Transverse colon (tissue), 4 donors: ENCODE measurements at regions not wholly inside any gene's neighbourhood (a gene's known extent, or its start where the extent isn't known, plus 50 kb on each side); places are given as distances from the start of the nearest gene placed in this dataset.
"Not testable (repeated sequence)": the region's sequence is repeated elsewhere in the genome, so short reads cannot be mapped to it uniquely, and the experiment has no call there.

Experiments used
- DNase-seq: peaks from one replicate; pipeline ENCODE4 v3.0.0-alpha.2; 2019
- H3K27ac ChIP-seq, 4 donors: fragments of 200-600 bp; sonication (generic); 2 replicates each; pipeline ENCODE4 v1.5.1; 2016 to 2018; ENCODE audit warnings: inconsistent platforms in 4 of 4
- H3K27me3 ChIP-seq: fragments of 200-600 bp; sonication (generic); 2 replicates; pipeline ENCODE4 v1.5.1; 2017; ENCODE audit warnings: inconsistent platforms
- H3K36me3 ChIP-seq, 4 donors: fragments of 200-600 bp; sonication (generic); 2 replicates each; pipeline ENCODE4 v1.5.1; 2017 to 2019; ENCODE audit warnings: inconsistent platforms in 4 of 4
- H3K4me1 ChIP-seq, 4 donors: fragments of 200-600 bp; sonication (generic); 2 replicates each; pipeline ENCODE4 v1.5.1; 2017 to 2020; ENCODE audit warnings: inconsistent platforms in 4 of 4
- H3K4me3 ChIP-seq, 4 donors: fragments of 200-600 bp; sonication (generic); 1 replicate in 1 of 4; 2 replicates in 3 of 4; pipeline versions ENCODE4 v1.5.1 to v1.6.1; 2017 to 2019; ENCODE audit warnings: inconsistent platforms in 4 of 4
- H3K9me3 ChIP-seq, 2 donors: fragments of 200-600 bp; sonication (generic); 2 replicates each; pipeline ENCODE4 v1.5.1; 2017 to 2019; ENCODE audit warnings: inconsistent platforms in 2 of 2
- CTCF ChIP-seq, 5 experiments: fragments of 200-600 bp in 3 of 5; fragments of 450-650 bp in 2 of 5; sonication (generic) in 3 of 5; IDR thresholded peaks; 1 replicate in 2 of 5; 2 replicates in 3 of 5; pipeline ENCODE4 v1.5.1; 2016 to 2017; ENCODE audit warnings: antibody characterized with exemption in 5 of 5, inconsistent platforms in 3 of 5, mild to moderate bottlenecking in 2 of 5, moderate library complexity in 1 of 5
- EP300 ChIP-seq: sonication (generic); formaldehyde crosslinking; IDR thresholded peaks from one replicate; pipeline ENCODE4 v1.6.1; 2017; ENCODE audit warnings: antibody characterized with exemption, low read depth
- POLR2A ChIP-seq: fragments of 450-650 bp; IDR thresholded peaks from one replicate; pipeline ENCODE4 v1.6.1; 2016; ENCODE audit warnings: antibody characterized with exemption, mild to moderate bottlenecking, moderate library complexity
- POLR2AphosphoS5 ChIP-seq, 3 donors: sonication (generic); formaldehyde crosslinking; IDR thresholded peaks; one replicate each; pipeline ENCODE4 v1.6.1; 2016; ENCODE audit warnings: antibody characterized with exemption in 3 of 3
- WGBS, 2 donors: methylation state at CpG; one replicate each; pipeline ENCODE4 v1.1.5; 2018; ENCODE audit warnings: low coverage in 1 of 2; 5-methylcytosine and 5-hydroxymethylcytosine counted together
- in situ Hi-C, 4 donors: fragments of 200-750 bp; cut with MboI; loops; one replicate each; pipeline versions ENCODE4 v1.15.0 to v1.15.1; 2017; ENCODE audit warnings: low sequenced_read_pairs in 3 of 4, low pct_ligation_motif_present in 1 of 4, low pct_unique_long_range_greater_than_20kb in 1 of 4
- intact Hi-C: fragments of 100-400 bp; cut with DNase I; formaldehyde crosslinking; loops from one replicate; pipeline ENCODE4 v1.15.1; 2023; ENCODE audit warnings: low total_unique reads

DNA sequence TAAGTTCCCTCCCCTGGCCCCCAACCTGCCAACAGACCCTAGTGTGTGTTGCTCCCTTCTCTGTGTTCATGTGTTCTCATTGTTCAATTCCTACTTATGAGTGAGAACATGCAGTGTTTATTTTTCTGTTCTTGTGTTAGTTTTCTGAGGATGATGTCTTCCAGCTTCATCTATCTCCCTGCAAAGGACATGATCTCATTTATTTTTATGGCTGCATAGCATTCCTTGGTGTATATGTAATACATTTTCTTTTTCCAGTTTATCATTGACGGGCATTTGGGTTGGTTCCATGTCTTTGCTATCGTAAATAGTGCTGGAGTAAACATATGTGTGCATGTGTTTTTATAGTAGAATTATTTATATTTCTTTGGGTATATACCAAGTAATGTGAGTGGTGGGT, 602.2 kb downstream of the DSC3 start:
- DNase-seq: no peak
- Histone ChIP-seq H3K27me3 (no peaks in the 10 kb centered on the region), H3K27ac (no peak overlapping the region), H3K4me3 (no peak overlapping the region), H3K36me3 (no peaks in the 10 kb centered on the region), H3K9me3 (no peaks in the 10 kb centered on the region), H3K4me1 (no peaks in the 10 kb centered on the region)
- intact Hi-C loops (no loop called here), in situ Hi-C loops (no loop called here)
- TF ChIP-seq POLR2AphosphoS5 (IDR thresholded peaks at IDR 0.05) (no peak), EP300 (no peak), POLR2A (no peak), CTCF (IDR thresholded peaks at IDR 0.05) (no peak)
- 18 to 27% methylated on average over 2 of the region's 2 CpGs for WGBS, 2 donors

DNA sequence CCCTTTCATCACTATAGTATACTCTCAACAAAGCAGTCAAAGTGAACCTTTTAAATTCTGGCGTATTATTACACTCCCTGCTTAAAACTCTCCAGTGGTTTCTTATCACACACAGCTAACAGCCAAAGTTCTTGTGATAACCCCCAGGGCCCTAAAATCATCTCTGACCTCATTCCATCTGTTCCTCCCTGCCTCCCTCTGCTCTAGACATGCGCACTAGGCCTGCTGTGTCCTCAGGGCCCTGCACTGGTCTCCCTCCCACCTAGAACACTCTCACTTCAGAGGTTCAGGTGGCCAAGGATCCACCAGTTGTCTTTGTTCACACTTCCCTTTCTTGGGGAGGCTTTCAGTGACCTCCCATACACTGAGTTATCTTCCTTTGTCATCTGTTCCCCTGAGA, 603.4 kb downstream of the DSC3 start:
- no peak for DNase-seq
- Histone ChIP-seq H3K4me1 (no peaks in the 10 kb centered on the region), H3K27me3 (no peaks in the 10 kb centered on the region), H3K9me3 (no peaks in the 10 kb centered on the region), H3K4me3 (no peak overlapping the region), H3K36me3 (no peaks in the 10 kb centered on the region), H3K27ac (no peak overlapping the region)
- 92 to 100% methylated on average over 1 to 2 of the region's 2 CpGs for WGBS, 2 donors
- in situ Hi-C loops (no loop called here), intact Hi-C loops (no loop called here)
- TF ChIP-seq POLR2A: no peak

GRCh38 chr18:30432349-30432748, 610.2 kb downstream of the DSC3 start:
- no peaks in the 10 kb centered on the region for H3K9me3 ChIP-seq
- DNase-seq: no peak
- H3K4me3 ChIP-seq: no peak overlapping the region
- WGBS, 2 donors: 31 to 38% methylated on average over 2 of the region's 2 CpGs
- H3K27me3 ChIP-seq: no peaks in the 10 kb centered on the region
- intact Hi-C loops: no loop called here
- TF ChIP-seq POLR2AphosphoS5 (IDR thresholded peaks at IDR 0.05): no peak
- TF ChIP-seq POLR2A: no peak
- no peak for TF ChIP-seq EP300
- no peak for TF ChIP-seq CTCF (IDR thresholded peaks at IDR 0.05)
- no peaks in the 10 kb centered on the region for H3K36me3 ChIP-seq
- no peaks in the 10 kb centered on the region for H3K4me1 ChIP-seq
- H3K27ac ChIP-seq: no peak overlapping the region
- in situ Hi-C loops: no loop called here

GRCh38 chr18:30419399-30419798, 623.1 kb downstream of the DSC3 start:
- H3K36me3 ChIP-seq, H3K4me3 ChIP-seq, H3K27ac ChIP-seq, H3K4me1 ChIP-seq, H3K27me3 ChIP-seq, DNase-seq, in situ Hi-C loops, H3K9me3 ChIP-seq, intact Hi-C loops: not testable (repeated sequence)
- WGBS, 2 donors: 93% methylated on average over 11 of the region's 11 CpGs; no CpG with 5 or more reads in 1 of the 2 donors

GRCh38 chr18:30415903-30416302, 626.6 kb downstream of the DSC3 start:
- DNase-seq: no peak
- 37 to 42% methylated on average over 2 of the region's 2 CpGs for WGBS, 2 donors
- in situ Hi-C loops: no loop called here

More at GRCh38 chr18:30415903-30416302, 626.6 kb downstream of the DSC3 start:
- Histone ChIP-seq H3K27me3 (no peaks in the 10 kb centered on the region), H3K4me1 (no peaks in the 10 kb centered on the region), H3K4me3 (no peak overlapping the region), H3K36me3 (no peaks in the 10 kb centered on the region), H3K27ac (no peak overlapping the region), H3K9me3 (no peaks in the 10 kb centered on the region)
- TF ChIP-seq EP300: no peak
- TF ChIP-seq POLR2A: no peak
- TF ChIP-seq POLR2AphosphoS5 (IDR thresholded peaks at IDR 0.05): no peak
- no peak for TF ChIP-seq CTCF (IDR thresholded peaks at IDR 0.05)
- intact Hi-C loops: no loop called here
